ENCODE measurements at regions not wholly inside any gene's neighbourhood (a gene's known extent, or its start where the extent isn't known, plus 50 kb on each side); places are given as distances from the start of the nearest gene placed in this dataset.

GRCh38 chr1:45272913-45273371, 53.8 kb upstream of the HPDL start:
- DNase-seq (ENCODE audit: low read depth): peak; percentile 44
- no peak overlapping the region for H3K4me3 ChIP-seq (ENCODE audit: low read depth, low read length)
- TF ChIP-seq CTCF (IDR thresholded peaks at IDR 0.05; ENCODE audit: insufficient read depth, low read depth, low read length): no peak

- H3K4me3 ChIP-seq (ENCODE audit: low read depth, low read length): no peak overlapping the region
- DNase-seq (ENCODE audit: low read depth): no peak
- no peak for TF ChIP-seq CTCF (IDR thresholded peaks at IDR 0.05; ENCODE audit: insufficient read depth, low read depth, low read length)
These were observed 51.6 kb upstream of the HPDL start for GRCh38 chr1:45275054-45275453.
